ENCODE measurements at regions not wholly inside any gene's neighbourhood (a gene's known extent, or its start where the extent isn't known, plus 50 kb on each side); places are given as distances from the start of the nearest gene placed in this dataset.

DNA sequence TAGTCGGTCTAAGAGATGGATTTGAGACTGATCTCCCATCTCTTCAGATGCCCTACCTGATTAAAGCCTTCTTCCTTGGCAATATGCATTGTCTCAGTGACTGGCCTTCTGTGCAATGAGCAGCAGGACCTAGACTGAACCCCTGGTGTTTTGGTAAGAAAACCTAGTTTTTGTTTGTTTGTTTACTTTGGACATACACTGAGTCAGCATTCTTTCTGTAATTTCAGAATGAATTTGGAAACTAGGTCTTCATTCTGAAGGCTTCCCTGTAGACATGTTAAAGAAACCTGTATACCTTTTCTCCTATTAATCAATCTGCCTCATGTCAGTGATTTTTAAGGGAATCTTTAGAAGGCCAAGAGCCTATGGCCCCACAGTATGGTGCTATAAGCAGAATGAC is 597.5 kb upstream of the HTR2C start:
- TF ChIP-seq, protein P1, sequence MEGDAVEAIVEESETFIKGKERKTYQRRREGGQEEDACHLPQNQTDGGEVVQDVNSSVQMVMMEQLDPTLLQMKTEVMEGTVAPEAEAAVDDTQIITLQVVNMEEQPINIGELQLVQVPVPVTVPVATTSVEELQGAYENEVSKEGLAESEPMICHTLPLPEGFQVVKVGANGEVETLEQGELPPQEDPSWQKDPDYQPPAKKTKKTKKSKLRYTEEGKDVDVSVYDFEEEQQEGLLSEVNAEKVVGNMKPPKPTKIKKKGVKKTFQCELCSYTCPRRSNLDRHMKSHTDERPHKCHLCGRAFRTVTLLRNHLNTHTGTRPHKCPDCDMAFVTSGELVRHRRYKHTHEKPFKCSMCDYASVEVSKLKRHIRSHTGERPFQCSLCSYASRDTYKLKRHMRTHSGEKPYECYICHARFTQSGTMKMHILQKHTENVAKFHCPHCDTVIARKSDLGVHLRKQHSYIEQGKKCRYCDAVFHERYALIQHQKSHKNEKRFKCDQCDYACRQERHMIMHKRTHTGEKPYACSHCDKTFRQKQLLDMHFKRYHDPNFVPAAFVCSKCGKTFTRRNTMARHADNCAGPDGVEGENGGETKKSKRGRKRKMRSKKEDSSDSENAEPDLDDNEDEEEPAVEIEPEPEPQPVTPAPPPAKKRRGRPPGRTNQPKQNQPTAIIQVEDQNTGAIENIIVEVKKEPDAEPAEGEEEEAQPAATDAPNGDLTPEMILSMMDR (IDR thresholded peaks at IDR 0.05), result no peak
- no peak for ATAC-seq
- H3K9me3 Mint-ChIP-seq, result peaks cover 2% of the 10 kb centered on the region in 2 donors
- no peak overlapping the region for H3K27ac Mint-ChIP-seq
- Histone ChIP-seq H3K4me3 (ENCODE audit: low read length) (no peak overlapping the region), H3K27me3 (ENCODE audit: control insufficient read depth, insufficient read depth, low read length) (no peaks in the 10 kb centered on the region), H3K36me3 (ENCODE audit: control insufficient read depth, insufficient read depth, low read length) (no peaks in the 10 kb centered on the region), H3K27ac (ENCODE audit: low read length) (no peak overlapping the region), H3K4me1 (ENCODE audit: control insufficient read depth, insufficient read depth, low read length) (no peaks in the 10 kb centered on the region), H3K9me3 (ENCODE audit: control insufficient read depth, insufficient read depth, low read length) (no peaks in the 10 kb centered on the region)
- no peaks in the 10 kb centered on the region for H3K27me3 Mint-ChIP-seq (ENCODE audit: low read depth in 2 of 2)
- no peaks in the 10 kb centered on the region for H3K36me3 Mint-ChIP-seq
- intact Hi-C loops (cut with micrococcal nuclease), result no loop called here
- WGBS (ENCODE audit: insufficient coverage), result 90% methylated on average over 1 of the region's 1 CpG
- no peaks in the 10 kb centered on the region for H3K4me1 Mint-ChIP-seq
- H3K4me3 Mint-ChIP-seq, result no peak overlapping the region
- DNase-seq, result no peak

DNA sequence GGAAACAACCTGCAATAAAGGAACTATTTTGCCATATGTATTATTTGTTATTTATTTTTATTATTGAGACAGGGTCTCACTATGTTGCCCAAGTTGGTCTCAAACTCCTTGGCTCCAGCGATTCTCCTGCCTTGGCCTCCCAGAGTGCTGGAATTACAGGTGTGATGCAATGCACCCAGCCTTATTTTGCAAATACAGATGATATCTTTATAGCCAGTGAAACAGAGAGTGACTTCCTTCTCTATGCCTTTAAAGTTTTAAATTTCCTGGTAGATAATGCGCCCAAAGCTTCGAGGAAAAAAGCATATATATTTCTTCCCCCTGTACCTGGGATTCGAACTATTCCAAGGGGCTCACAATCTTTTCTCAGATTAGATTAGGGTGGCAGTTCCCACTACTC is 601.1 kb upstream of the HTR2C start:
- 69% methylated on average over 4 of the region's 4 CpGs for WGBS (ENCODE audit: insufficient coverage)

DNA sequence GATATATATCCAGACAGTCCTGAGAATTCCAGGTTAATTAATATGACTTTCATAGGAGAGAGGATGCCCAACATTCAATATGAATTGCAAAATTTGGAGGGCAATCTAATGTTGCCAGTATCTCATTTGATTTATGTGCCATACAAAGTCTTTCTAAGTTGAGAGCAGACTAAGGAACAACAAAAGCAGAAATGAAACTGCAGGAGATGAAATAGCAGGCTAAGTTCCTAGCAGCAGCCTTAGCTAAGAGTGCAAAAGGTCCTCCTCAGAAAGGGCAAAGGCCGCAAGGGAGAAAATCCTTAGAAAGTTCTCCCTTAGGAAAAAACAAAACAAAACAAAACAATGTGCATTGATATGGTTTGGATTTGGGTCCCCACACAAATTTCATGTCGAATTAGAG is 602.9 kb upstream of the HTR2C start:
- no peaks in the 10 kb centered on the region for H3K4me1 ChIP-seq (ENCODE audit: control insufficient read depth, insufficient read depth, low read length)
- DNase-seq (no peak), ATAC-seq (no peak)
- Mint-ChIP-seq H3K4me1 (no peaks in the 10 kb centered on the region), H3K27ac (no peak overlapping the region), H3K36me3 (no peaks in the 10 kb centered on the region), H3K27me3 (ENCODE audit: low read depth in 2 of 2) (no peaks in the 10 kb centered on the region), H3K9me3 (peaks cover 4 to 5% of the 10 kb centered on the region in 2 donors), H3K4me3 (no peak overlapping the region)
- H3K27me3 ChIP-seq (ENCODE audit: control insufficient read depth, insufficient read depth, low read length), result no peaks in the 10 kb centered on the region
- no peak overlapping the region for H3K27ac ChIP-seq (ENCODE audit: low read length)
- H3K9me3 ChIP-seq (ENCODE audit: control insufficient read depth, insufficient read depth, low read length), result no peaks in the 10 kb centered on the region
- TF ChIP-seq, protein P1 (IDR thresholded peaks at IDR 0.05), result no peak
- intact Hi-C loops (cut with micrococcal nuclease), result no loop called here
- WGBS (ENCODE audit: insufficient coverage), result no CpG with 5 or more reads among the region's 2 CpGs
- no peak overlapping the region for H3K4me3 ChIP-seq (ENCODE audit: low read length)
- H3K36me3 ChIP-seq (ENCODE audit: control insufficient read depth, insufficient read depth, low read length), result no peaks in the 10 kb centered on the region

More for the DNA sequence above, 601.1 kb upstream of the HTR2C start:
- Histone ChIP-seq H3K27me3 (ENCODE audit: control insufficient read depth, insufficient read depth, low read length) (no peaks in the 10 kb centered on the region), H3K4me3 (ENCODE audit: low read length) (no peak overlapping the region), H3K27ac (ENCODE audit: low read length) (no peak overlapping the region), H3K4me1 (ENCODE audit: control insufficient read depth, insufficient read depth, low read length) (no peaks in the 10 kb centered on the region), H3K9me3 (ENCODE audit: control insufficient read depth, insufficient read depth, low read length) (no peaks in the 10 kb centered on the region), H3K36me3 (ENCODE audit: control insufficient read depth, insufficient read depth, low read length) (no peaks in the 10 kb centered on the region)
- Mint-ChIP-seq H3K36me3 (no peaks in the 10 kb centered on the region), H3K4me3 (no peak overlapping the region), H3K9me3 (peaks cover 4 to 5% of the 10 kb centered on the region in 2 donors), H3K4me1 (no peaks in the 10 kb centered on the region), H3K27me3 (ENCODE audit: low read depth in 2 of 2) (no peaks in the 10 kb centered on the region), H3K27ac (no peak overlapping the region)
- ATAC-seq (no peak), DNase-seq (no peak)
- intact Hi-C loops (cut with micrococcal nuclease), result no loop called here
- TF ChIP-seq, protein P1 (IDR thresholded peaks at IDR 0.05), result no peak

GRCh38 chrX:113977887-113978286 is 606.0 kb upstream of the HTR2C start:
- H3K27me3 Mint-ChIP-seq (ENCODE audit: low read depth in 2 of 2), result no peaks in the 10 kb centered on the region
- no peaks in the 10 kb centered on the region for H3K36me3 ChIP-seq (ENCODE audit: control insufficient read depth, insufficient read depth, low read length)
- no peak overlapping the region for H3K27ac ChIP-seq (ENCODE audit: low read length)
- H3K27ac Mint-ChIP-seq, result no peak overlapping the region
- peaks cover 2 to 5% of the 10 kb centered on the region in 2 donors for H3K9me3 Mint-ChIP-seq
- TF ChIP-seq, protein P1 (IDR thresholded peaks at IDR 0.05), result no peak
- H3K4me1 ChIP-seq (ENCODE audit: control insufficient read depth, insufficient read depth, low read length), result no peaks in the 10 kb centered on the region
- ATAC-seq (no peak), DNase-seq (no peak)
- no peaks in the 10 kb centered on the region for H3K27me3 ChIP-seq (ENCODE audit: control insufficient read depth, insufficient read depth, low read length)
- intact Hi-C loops (cut with micrococcal nuclease), result no loop called here
- no peaks in the 10 kb centered on the region for H3K9me3 ChIP-seq (ENCODE audit: control insufficient read depth, insufficient read depth, low read length)
- no peak overlapping the region for H3K4me3 ChIP-seq (ENCODE audit: low read length)
- WGBS (ENCODE audit: insufficient coverage), result no CpG with 5 or more reads among the region's 1 CpG
- no peak overlapping the region for H3K4me3 Mint-ChIP-seq
- no peaks in the 10 kb centered on the region for H3K36me3 Mint-ChIP-seq
- no peaks in the 10 kb centered on the region for H3K4me1 Mint-ChIP-seq

All from natural killer cell (primary cell).